IPS DF 6.9 (cell line): ENCODE measurements at regions not wholly inside any gene's neighbourhood (a gene's known extent, or its start where the extent isn't known, plus 50 kb on each side); places are given as distances from the start of the nearest gene placed in this dataset.
"Not testable (repeated sequence)": the region's sequence is repeated elsewhere in the genome, so short reads cannot be mapped to it uniquely, and the experiment has no call there.

Experiments
- DNase-seq: peaks from one replicate; pipeline ENCODE4 v3.0.0-alpha.2; 2013; ENCODE audit warnings: low read depth, low spot score
- H3K27ac ChIP-seq: one replicate; pipeline ENCODE4 v1.5.1; 2013; ENCODE audit warnings: low read length, control low read depth
- H3K27me3 ChIP-seq: 2 replicates; pipeline ENCODE4 v1.6.1; 2013; ENCODE audit warnings: mild to moderate bottlenecking, low read length; ENCODE audit not compliant: control insufficient read depth, insufficient read depth
- H3K36me3 ChIP-seq: 2 replicates; pipeline ENCODE4 v1.6.1; 2013; ENCODE audit warnings: low read length; ENCODE audit not compliant: control insufficient read depth, insufficient read depth
- H3K4me1 ChIP-seq: 2 replicates; pipeline ENCODE4 v1.6.1; 2013; ENCODE audit warnings: low read length; ENCODE audit not compliant: control insufficient read depth, insufficient read depth
- H3K4me3 ChIP-seq: 2 replicates; pipeline ENCODE4 v1.5.1; 2013; ENCODE audit warnings: mild to moderate bottlenecking, low read length
- H3K9me3 ChIP-seq: 2 replicates; pipeline ENCODE4 v1.6.1; 2013; ENCODE audit warnings: low read length, inconsistent platforms; ENCODE audit not compliant: control insufficient read depth, insufficient read depth
- WGBS: extraction: QIAGEN DNeasy Blood & Tissue Kit; methylation state at CpG from one replicate; pipeline ENCODE4 v1.1.7; 2013; ENCODE audit warnings: mixed read lengths, missing lambda C conversion rate; ENCODE audit not compliant: insufficient read length, insufficient coverage; 5-methylcytosine and 5-hydroxymethylcytosine counted together

DNA sequence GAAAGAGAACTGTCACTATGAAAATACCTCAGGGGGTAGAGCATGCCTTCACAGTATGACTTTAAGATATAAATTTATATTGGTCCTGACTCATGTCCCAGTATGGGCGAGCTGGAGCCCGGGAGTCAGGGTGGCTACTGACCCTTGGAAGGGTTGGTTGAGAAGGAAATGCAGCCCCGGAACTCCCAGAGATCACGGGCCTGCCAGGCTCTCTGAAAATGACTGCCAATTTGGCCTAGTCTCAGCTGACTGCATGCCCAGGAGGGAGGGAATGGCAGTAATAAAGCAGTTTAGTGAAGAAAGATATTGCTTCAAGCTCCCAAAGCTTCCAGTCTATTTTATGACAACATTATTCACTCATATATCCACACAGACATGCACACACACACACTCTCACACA lies 299.0 kb downstream of the NR2F2 start:
- H3K27me3 ChIP-seq = no peaks in the 10 kb centered on the region
- H3K9me3 ChIP-seq = no peaks in the 10 kb centered on the region
- no peaks in the 10 kb centered on the region for H3K4me1 ChIP-seq
- WGBS = no CpG with 5 or more reads among the region's 4 CpGs
- no peak overlapping the region for H3K4me3 ChIP-seq
- H3K27ac ChIP-seq = no peak overlapping the region
- no peaks in the 10 kb centered on the region for H3K36me3 ChIP-seq
- no peak for DNase-seq

DNA sequence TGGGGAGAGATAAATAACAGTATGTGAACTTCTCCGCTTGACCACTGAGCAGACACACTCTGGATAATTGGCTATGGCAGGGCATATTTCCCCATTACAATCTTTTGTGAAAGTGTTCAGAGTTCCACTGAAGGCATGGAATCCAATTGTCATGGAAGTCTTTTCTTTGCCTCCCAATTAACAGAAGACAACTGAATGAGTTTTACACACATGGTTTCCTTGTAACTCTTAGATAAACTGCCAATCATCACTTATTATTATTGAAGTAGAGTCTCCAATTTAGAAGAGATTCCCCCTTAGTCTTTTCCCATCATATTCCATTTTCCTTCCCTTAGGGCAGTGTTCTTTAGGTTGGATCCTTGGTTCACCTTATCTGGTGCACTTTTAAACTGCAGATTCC lies 308.3 kb downstream of the NR2F2 start:
- no peak for DNase-seq
- Histone ChIP-seq H3K4me3 (no peak overlapping the region), H3K9me3 (no peaks in the 10 kb centered on the region), H3K27me3 (no peaks in the 10 kb centered on the region), H3K36me3 (no peaks in the 10 kb centered on the region), H3K27ac (no peak overlapping the region), H3K4me1 (no peaks in the 10 kb centered on the region)
- no CpG with 5 or more reads among the region's 1 CpG for WGBS

DNA sequence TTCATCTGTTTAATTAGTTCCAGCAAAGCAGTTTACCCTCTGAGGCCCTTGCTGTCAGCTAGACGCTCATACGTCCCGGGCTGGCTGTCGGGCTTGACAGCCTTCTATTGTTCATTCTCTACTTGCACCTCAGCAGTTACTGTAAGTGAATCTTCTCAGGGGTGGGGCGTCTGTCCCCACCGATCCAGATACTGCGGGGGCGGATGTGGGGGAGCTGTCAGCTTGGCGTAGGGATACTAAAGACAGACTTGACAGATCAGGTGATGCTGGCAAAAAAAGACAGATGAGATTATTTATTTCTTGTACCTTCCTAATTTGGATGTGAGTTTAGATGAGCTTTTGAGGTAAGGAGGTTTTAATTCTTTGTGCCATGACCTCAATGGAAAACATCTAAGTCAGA lies 315.3 kb downstream of the NR2F2 start:
- no peak for DNase-seq
- no peaks in the 10 kb centered on the region for H3K36me3 ChIP-seq
- no peaks in the 10 kb centered on the region for H3K9me3 ChIP-seq
- no peak overlapping the region for H3K27ac ChIP-seq
- no peak overlapping the region for H3K4me3 ChIP-seq
- H3K27me3 ChIP-seq = no peaks in the 10 kb centered on the region
- WGBS = no CpG with 5 or more reads among the region's 9 CpGs
- H3K4me1 ChIP-seq = no peaks in the 10 kb centered on the region

DNA sequence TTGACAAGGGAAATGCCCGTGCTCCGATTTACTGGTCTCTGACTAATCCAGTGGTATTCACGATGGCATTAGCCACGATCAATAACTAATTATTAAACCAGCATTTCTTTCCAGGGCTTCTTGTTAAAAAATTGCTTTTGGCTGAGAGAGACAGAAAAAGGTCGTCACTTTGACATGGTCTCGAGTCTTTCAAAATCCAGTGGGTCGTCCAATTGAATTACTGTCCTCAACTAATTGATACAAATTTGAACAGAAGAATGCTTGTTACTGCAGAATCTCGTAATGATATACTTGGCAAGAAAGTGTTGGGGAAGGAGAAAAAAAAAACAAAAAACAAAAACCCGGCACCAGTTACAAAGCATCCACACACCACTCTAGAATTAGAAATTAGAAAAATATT lies 318.4 kb downstream of the NR2F2 start:
- no peak for DNase-seq
- Histone ChIP-seq H3K27ac (no peak overlapping the region), H3K4me3 (no peak overlapping the region), H3K9me3 (no peaks in the 10 kb centered on the region), H3K27me3 (no peaks in the 10 kb centered on the region), H3K4me1 (no peaks in the 10 kb centered on the region), H3K36me3 (no peaks in the 10 kb centered on the region)
- WGBS = no CpG with 5 or more reads among the region's 9 CpGs

DNA sequence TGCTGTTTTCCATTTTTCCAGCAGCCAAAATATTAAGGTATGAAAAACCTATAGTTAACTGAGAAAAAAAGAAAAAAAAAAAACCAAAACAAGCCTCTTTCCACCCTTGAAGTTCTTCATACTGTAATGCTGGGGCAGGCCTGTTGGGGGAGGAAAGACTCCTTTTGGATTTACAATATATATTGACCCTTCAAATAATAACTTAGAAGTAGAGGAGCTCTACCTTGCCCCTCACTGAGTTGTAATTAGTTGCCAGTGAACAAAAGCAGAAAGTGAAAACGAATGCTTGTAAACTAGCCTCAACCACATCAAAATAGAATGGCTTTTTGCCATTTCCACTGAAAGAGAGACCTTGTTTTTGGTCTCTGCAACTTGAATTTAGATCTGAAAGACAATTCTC lies 326.6 kb downstream of the NR2F2 start:
- H3K27me3 ChIP-seq = no peaks in the 10 kb centered on the region
- DNase-seq = no peak
- no peak overlapping the region for H3K4me3 ChIP-seq
- no peaks in the 10 kb centered on the region for H3K9me3 ChIP-seq
- H3K4me1 ChIP-seq = no peaks in the 10 kb centered on the region
- no peak overlapping the region for H3K27ac ChIP-seq
- no peaks in the 10 kb centered on the region for H3K36me3 ChIP-seq
- WGBS = no CpG with 5 or more reads among the region's 1 CpG

DNA sequence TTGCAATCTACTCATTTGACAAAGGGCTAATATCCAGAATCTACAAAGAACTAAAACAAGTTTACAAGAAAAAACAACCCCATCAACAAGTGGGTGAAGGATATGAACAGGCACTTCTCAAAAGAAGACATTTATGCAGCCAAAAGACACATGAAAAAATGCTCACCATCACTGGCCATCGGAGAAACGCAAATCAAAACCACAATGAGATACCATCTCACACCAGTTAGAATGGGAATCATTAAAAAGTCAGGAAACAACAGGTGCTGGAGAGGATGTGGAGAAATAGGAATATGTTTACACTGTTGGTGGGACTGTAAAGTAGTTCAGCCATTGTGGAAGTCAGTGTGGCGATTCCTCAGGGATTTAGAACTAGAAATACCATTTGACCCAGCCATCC lies 336.5 kb downstream of the NR2F2 start:
- H3K4me1 ChIP-seq, DNase-seq, H3K27me3 ChIP-seq, H3K4me3 ChIP-seq, H3K9me3 ChIP-seq, H3K36me3 ChIP-seq, H3K27ac ChIP-seq: not testable (repeated sequence)
- WGBS = no CpG with 5 or more reads among the region's 3 CpGs

DNA sequence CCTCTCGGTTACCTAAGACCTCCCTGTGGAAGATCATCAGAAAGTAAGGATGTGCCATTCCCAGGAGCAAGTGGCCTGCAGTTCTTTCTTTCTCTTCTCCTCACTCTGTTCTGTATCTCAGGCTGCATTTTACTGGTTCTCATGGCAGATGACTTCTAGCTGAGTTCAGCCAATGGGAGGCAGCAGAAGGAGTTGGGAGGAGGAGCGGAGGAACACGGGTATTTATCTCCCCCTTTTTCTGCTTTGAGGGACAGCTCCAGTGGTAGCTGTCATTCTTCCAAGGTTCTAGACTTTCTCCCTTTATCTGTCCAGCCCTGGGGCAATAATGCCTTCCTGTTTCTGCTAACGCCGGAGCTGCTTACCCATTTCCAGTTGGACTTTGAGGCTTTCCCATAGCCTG lies 339.9 kb downstream of the NR2F2 start:
- H3K27ac ChIP-seq = no peak overlapping the region
- H3K36me3 ChIP-seq = no peaks in the 10 kb centered on the region
- no peak overlapping the region for H3K4me3 ChIP-seq
- H3K9me3 ChIP-seq = no peaks in the 10 kb centered on the region
- no peaks in the 10 kb centered on the region for H3K4me1 ChIP-seq
- no peaks in the 10 kb centered on the region for H3K27me3 ChIP-seq
- DNase-seq = no peak
- WGBS = no CpG with 5 or more reads among the region's 5 CpGs

DNA sequence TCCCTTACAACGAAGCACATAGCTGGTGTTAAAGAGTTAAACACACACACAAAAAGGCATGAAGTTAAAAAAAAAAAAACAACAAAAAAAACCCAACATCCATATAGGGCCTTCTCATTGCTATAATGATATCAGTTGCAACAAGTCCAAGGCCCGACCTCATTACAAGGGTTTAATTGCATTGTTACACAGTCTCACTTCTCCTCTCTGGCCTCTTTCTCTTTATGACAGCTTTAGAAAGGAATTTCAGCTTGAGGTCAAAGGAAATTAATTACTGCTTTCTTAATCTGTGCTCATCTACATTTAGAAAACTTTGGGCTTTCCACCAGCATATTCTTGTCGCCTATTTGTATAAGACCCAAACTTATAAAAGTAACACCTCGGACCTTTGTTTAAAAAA lies 342.1 kb downstream of the NR2F2 start:
- no peaks in the 10 kb centered on the region for H3K9me3 ChIP-seq
- WGBS = no CpG with 5 or more reads among the region's 4 CpGs
- no peak for DNase-seq

DNA sequence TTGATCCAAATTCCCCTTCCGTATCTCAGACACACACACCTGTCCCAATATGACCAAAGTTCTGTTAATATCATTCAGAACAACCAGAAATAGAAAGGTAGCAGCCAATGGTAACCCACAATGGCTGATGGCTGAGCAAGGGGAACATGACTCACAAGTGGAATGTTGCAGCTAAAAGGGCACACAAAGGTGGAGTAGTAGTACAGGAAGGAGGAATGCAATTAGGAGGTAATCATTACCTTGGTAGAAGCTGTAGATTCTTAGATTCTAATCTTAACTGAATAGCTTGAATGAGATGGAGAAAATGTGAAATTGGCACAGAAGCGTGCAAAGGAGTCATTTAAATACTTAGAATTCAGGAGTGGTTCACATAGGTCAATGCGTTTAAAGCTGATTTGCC lies 347.9 kb downstream of the NR2F2 start:
- Histone ChIP-seq H3K4me3 (no peak overlapping the region), H3K27ac (no peak overlapping the region), H3K4me1 (no peaks in the 10 kb centered on the region), H3K9me3 (no peaks in the 10 kb centered on the region), H3K27me3 (no peaks in the 10 kb centered on the region), H3K36me3 (no peaks in the 10 kb centered on the region)
- WGBS = no CpG with 5 or more reads among the region's 3 CpGs
- no peak for DNase-seq

More for the DNA sequence above, 342.1 kb downstream of the NR2F2 start:
- H3K27ac ChIP-seq = no peak overlapping the region
- no peaks in the 10 kb centered on the region for H3K4me1 ChIP-seq
- H3K4me3 ChIP-seq = no peak overlapping the region
- no peaks in the 10 kb centered on the region for H3K36me3 ChIP-seq
- H3K27me3 ChIP-seq = no peaks in the 10 kb centered on the region

DNA sequence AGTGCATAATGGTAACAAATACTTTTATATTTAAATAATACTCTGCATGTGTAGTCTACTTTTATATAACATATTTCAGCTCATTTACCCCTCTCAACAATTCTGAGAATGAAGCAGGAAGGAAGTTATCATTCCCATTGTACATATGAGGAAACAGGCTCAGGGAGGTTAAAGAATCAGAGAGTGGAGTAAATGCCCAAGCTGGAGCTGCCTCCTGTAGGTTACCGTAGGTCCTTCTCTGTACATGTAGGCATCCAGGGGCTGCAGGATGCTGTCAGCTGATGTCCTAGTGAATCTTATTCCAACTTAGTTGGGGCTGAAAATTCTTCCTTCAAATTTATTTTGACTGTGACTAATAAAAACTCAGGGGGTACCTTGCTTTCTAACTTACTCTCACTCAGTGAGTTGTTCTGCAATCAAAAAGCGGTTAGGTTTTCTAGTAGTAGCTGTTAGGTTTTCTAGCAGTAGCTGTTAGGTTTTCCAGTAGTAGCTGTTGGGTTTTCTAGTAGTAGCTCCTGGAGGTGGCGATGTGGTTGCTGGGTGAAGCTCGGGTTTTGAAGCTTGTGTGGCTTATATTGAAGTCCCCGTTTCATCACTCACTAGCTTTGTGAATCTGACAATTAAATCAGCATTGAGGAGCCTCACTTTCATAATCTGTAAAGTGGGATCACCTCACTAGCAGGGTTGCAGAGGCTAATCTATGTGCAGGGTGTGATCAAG lies 357.0 kb downstream of the NR2F2 start:
- WGBS = no CpG with 5 or more reads among the region's 5 CpGs
- H3K27me3 ChIP-seq = no peaks in the 10 kb centered on the region
- no peaks in the 10 kb centered on the region for H3K9me3 ChIP-seq
- DNase-seq = no peak
- no peaks in the 10 kb centered on the region for H3K4me1 ChIP-seq
- no peak overlapping the region for H3K27ac ChIP-seq
- H3K36me3 ChIP-seq = no peaks in the 10 kb centered on the region
- H3K4me3 ChIP-seq = no peak overlapping the region

DNA sequence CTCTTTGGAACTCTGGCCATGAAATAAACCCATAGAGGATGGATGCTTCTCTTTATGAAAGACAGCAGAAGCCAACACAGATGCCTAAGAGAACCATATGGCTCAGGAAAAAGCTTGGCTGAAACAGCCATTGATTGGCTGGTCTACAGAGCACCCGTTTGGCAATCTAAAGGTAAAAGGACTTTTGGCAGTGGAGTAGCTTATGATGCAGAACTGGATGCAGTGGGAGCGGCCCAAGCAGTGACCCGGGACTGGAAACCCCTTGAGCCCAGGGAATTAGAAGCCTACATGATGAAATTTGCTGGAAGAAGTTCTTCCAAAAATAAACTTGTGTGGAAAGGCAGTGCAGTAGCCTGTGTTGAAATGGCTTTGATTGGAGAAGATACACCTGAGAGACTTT lies 360.2 kb downstream of the NR2F2 start:
- Histone ChIP-seq H3K27ac (no peak overlapping the region), H3K36me3 (no peaks in the 10 kb centered on the region), H3K27me3 (no peaks in the 10 kb centered on the region), H3K9me3 (no peaks in the 10 kb centered on the region), H3K4me1 (no peaks in the 10 kb centered on the region), H3K4me3 (no peak overlapping the region)
- no CpG with 5 or more reads among the region's 3 CpGs for WGBS
- no peak for DNase-seq
